K562 (cell line): ENCODE measurements at regions not wholly inside any gene's neighbourhood (a gene's known extent, or its start where the extent isn't known, plus 50 kb on each side); places are given as distances from the start of the nearest gene placed in this dataset.
A peak's percentile ranks its signal among the peaks of the same experiment; 100 is the strongest.

Experiments used
- ATAC-seq: fragments of 200-7000 bp; cut with Tn5 transposase; 3 replicates; pipeline ENCODE4 v1.9.1; 2020; ENCODE audit warnings: moderate library complexity
- BruUV-seq: library from RNA; stranded (reverse); fragments of 400-500 nt; replicated peaks from 2 replicates; lab custom pipeline; 2021; lab: Mats Ljungman, UMichigan
- CTCF ChIA-PET: fragments of 300-600 bp; formaldehyde crosslinking; extraction: SDS; loops from one replicate; lab custom pipeline; 2021; ENCODE audit warnings: low intra/inter-chr PET ratio; lab: Yijun Ruan, JAX
- POLR2A ChIA-PET: fragments of 300-600, 350-650 bp; sonication (Branson Sonifier 250); formaldehyde crosslinking; extraction: SDS; loops from one replicate; lab custom pipeline; 2021; ENCODE audit warnings: antibody characterized with exemption, inconsistent platforms; lab: Yijun Ruan, JAX
- DNase-seq, 4 experiments: peaks; one replicate each; pipeline versions ENCODE4 v3.0.0 to v3.0.0-alpha.2; 2011 to 2018; ENCODE audit warnings: low spot score in 3 of 4, mixed read lengths in 3 of 4; ENCODE audit errors: extremely low read depth in 1 of 4
- FAIRE-seq: peaks from 2 replicates; lab custom pipeline; 2011; peaks lifted over from hg19 to GRCh38; lab: Jason Lieb, UNC
- H2AFZ ChIP-seq: 2 replicates; pipeline ENCODE4 v1.6.0; 2011; ENCODE audit warnings: low read depth, low read length, control low read depth, inconsistent platforms
- H3K27ac ChIP-seq: fragments of 200-600 bp; 3 replicates; pipeline ENCODE4 v1.8.0; 2011; ENCODE audit warnings: low read depth, mild to moderate bottlenecking, control low read depth, inconsistent platforms, low read length, moderate library complexity, mixed read lengths; ENCODE audit errors: extremely low read depth
- H3K27me3 ChIP-seq, 2 experiments: fragments of 300-600 bp in 1 of 2; 2 replicates in 1 of 2; 3 replicates in 1 of 2; pipeline versions ENCODE4 v1.6.0 to v1.8.0; 2011; ENCODE audit warnings: inconsistent platforms in 2 of 2, low read length in 2 of 2, mild to moderate bottlenecking in 1 of 2, mixed read lengths in 1 of 2, moderate library complexity in 1 of 2; ENCODE audit not compliant: control insufficient read depth in 2 of 2, insufficient read depth in 2 of 2
- H3K36me3 ChIP-seq: fragments of 300-600 bp; 3 replicates; pipeline ENCODE4 v1.8.0; 2011; ENCODE audit warnings: mild to moderate bottlenecking, low read length, inconsistent platforms; ENCODE audit not compliant: control insufficient read depth, insufficient read depth
- H3K4me1 ChIP-seq, 2 experiments: fragments of 200-600 bp in 1 of 2; replicated peaks in 1 of 2; 2 replicates in 1 of 2; 3 replicates in 1 of 2; pipeline versions ENCODE4 v1.5.1 to v1.8.0; 2011; ENCODE audit warnings: inconsistent platforms in 2 of 2, low read length in 2 of 2, mild to moderate bottlenecking in 1 of 2, mixed read lengths in 1 of 2, moderate library complexity in 1 of 2; ENCODE audit not compliant: control insufficient read depth in 2 of 2, insufficient read depth in 2 of 2
- H3K4me2 ChIP-seq: 2 replicates; pipeline ENCODE4 v1.6.1; 2011; ENCODE audit warnings: low read length, control low read depth, inconsistent platforms, mixed read lengths; ENCODE audit not compliant: insufficient read depth
- H3K4me3 ChIP-seq: fragments of 200-600 bp; sonication (generic), shearing (Covaris generic); 2 replicates; pipeline ENCODE4 v1.5.1; 2016; ENCODE audit warnings: control low read depth, inconsistent platforms
- H3K79me2 ChIP-seq: fragments of 200-600 bp; 3 replicates; pipeline ENCODE4 v1.8.0; 2011; ENCODE audit warnings: low read length, inconsistent platforms; ENCODE audit not compliant: control insufficient read depth, insufficient read depth
- H3K9ac ChIP-seq, 2 experiments: 2 replicates each; pipeline versions ENCODE4 v1.6.0 to v1.6.1; 2011; ENCODE audit warnings: low read depth in 2 of 2, low read length in 2 of 2, control low read depth in 1 of 2, inconsistent platforms in 1 of 2, mild to moderate bottlenecking in 1 of 2, mixed read lengths in 1 of 2; ENCODE audit not compliant: insufficient read depth in 1 of 2
- H3K9me1 ChIP-seq: one replicate; pipeline ENCODE4 v1.6.0; 2011; ENCODE audit warnings: inconsistent platforms, mild to moderate bottlenecking, low read length, moderate library complexity; ENCODE audit not compliant: control insufficient read depth, insufficient read depth
- H3K9me3 ChIP-seq: replicated peaks from 2 replicates; pipeline ENCODE4 v1.5.1; 2011; ENCODE audit warnings: low read depth, low read length, inconsistent platforms; ENCODE audit not compliant: control insufficient read depth, insufficient read depth
- H4K20me1 ChIP-seq: replicated peaks from 2 replicates; pipeline ENCODE4 v1.6.1; 2011; ENCODE audit warnings: low read length, inconsistent platforms, mixed read lengths; ENCODE audit not compliant: control insufficient read depth, insufficient read depth
- CAMTA2 ChIP-seq: fragments of 250-450 bp; sonication (Bioruptor Pico); conservative IDR thresholded peaks from 2 replicates; pipeline ENCODE4 v1.5.1; 2022
- MTA3 ChIP-seq: fragments of 450-650 bp; formaldehyde crosslinking; IDR thresholded peaks from 2 replicates; pipeline ENCODE4 v1.6.1; 2017; ENCODE audit warnings: mild to moderate bottlenecking, borderline replicate concordance
- NR1H2 ChIP-seq: sonication (generic); formaldehyde crosslinking; IDR thresholded peaks from 2 replicates; pipeline ENCODE4 v1.4.0; 2020; ENCODE audit warnings: mild to moderate bottlenecking, missing genetic modification reagents
- NR2F6 ChIP-seq: fragments of 450-650 bp; formaldehyde crosslinking; IDR thresholded peaks from 2 replicates; pipeline ENCODE4 v1.4.0; 2020; ENCODE audit warnings: mild to moderate bottlenecking
- PHB ChIP-seq: fragments of 250-450 bp; sonication (Bioruptor Pico); IDR thresholded peaks from 2 replicates; pipeline ENCODE4 v1.5.0; 2021
- POLR2G ChIP-seq: fragments of 200-400 bp; formaldehyde crosslinking; IDR thresholded peaks from 2 replicates; pipeline ENCODE4 v1.6.1; 2017; ENCODE audit warnings: low read depth, mild to moderate bottlenecking, antibody characterized with exemption, low read length, moderate library complexity
- PURB ChIP-seq: sonication (generic); formaldehyde crosslinking; IDR thresholded peaks from 2 replicates; pipeline ENCODE4 v1.9.0; 2021; ENCODE audit warnings: low read depth, mild to moderate bottlenecking, missing genetic modification reagents
- RBM25 ChIP-seq: fragments of 200-400 bp; formaldehyde crosslinking; IDR thresholded peaks from 2 replicates; pipeline ENCODE4 v1.6.1; 2018; ENCODE audit warnings: low read length, low read depth, moderate library complexity; ENCODE audit not compliant: severe bottlenecking
- RFX1 ChIP-seq: fragments of 450-650 bp; IDR thresholded peaks from 2 replicates; pipeline ENCODE4 v1.6.1; 2016; ENCODE audit warnings: mild to moderate bottlenecking, moderate library complexity
- SRSF1 ChIP-seq: fragments of 200-400 bp; formaldehyde crosslinking; IDR thresholded peaks from 2 replicates; pipeline ENCODE4 v1.6.1; 2017; ENCODE audit warnings: mild to moderate bottlenecking, low read depth, low read length, moderate library complexity
- ZNF146 ChIP-seq: IDR thresholded peaks from one replicate; pipeline ENCODE4 v1.6.1; 2018; ENCODE audit warnings: missing compliant biosample characterization; ENCODE audit not compliant: unreplicated experiment
- ZNF766 ChIP-seq: fragments of 200-800 bp; sonication (Bioruptor generic); conservative IDR thresholded peaks from 2 replicates; pipeline ENCODE4 v1.6.1; 2016; ENCODE audit warnings: missing genetic modification characterization, missing compliant biosample characterization
- ZNF830 ChIP-seq: fragments of 250-450 bp; sonication (Bioruptor Pico); IDR thresholded peaks from 2 replicates; pipeline ENCODE4 v1.5.0; 2021; ENCODE audit warnings: mild to moderate bottlenecking
- ZSCAN29 ChIP-seq: fragments of 450-650 bp; IDR thresholded peaks from 2 replicates; pipeline ENCODE4 v1.6.1; 2017
- WGBS: fragments of 100-300 bp; shearing (Covaris generic); methylation state at CpG from one replicate; pipeline ENCODE4 v1.1.6; 2016; ENCODE audit warnings: low coverage, mixed read lengths; ENCODE audit not compliant: insufficient coverage; ENCODE audit errors: missing lambda C conversion rate; 5-methylcytosine and 5-hydroxymethylcytosine counted together
- in situ Hi-C: fragments of 300-500 bp; cut with MboI; formaldehyde crosslinking; loops from 4 replicates; pipeline ENCODE4 v1.15.0; 2018; ENCODE audit warnings: inconsistent platforms, mixed read lengths
- intact Hi-C: fragments of 100-400 bp; cut with micrococcal nuclease; formaldehyde crosslinking; loops from 2 replicates; pipeline ENCODE4 v1.14.2; 2022
- TF ChIP-seq, protein P1 (sequence below): fragments of 450-650 bp; IDR thresholded peaks from 2 replicates; pipeline ENCODE4 v1.7.0; 2016; ENCODE audit warnings: borderline replicate concordance
- TF ChIP-seq, protein P2 (sequence below): fragments of 250-450 bp; sonication (Bioruptor Pico); IDR thresholded peaks from 2 replicates; pipeline ENCODE4 v1.5.0; 2021
- TF ChIP-seq, protein P3 (sequence below): sonication (generic); formaldehyde crosslinking; IDR thresholded peaks from 2 replicates; pipeline ENCODE4 v1.8.0; 2022; ENCODE audit warnings: mild to moderate bottlenecking, missing genetic modification reagents

DNA sequence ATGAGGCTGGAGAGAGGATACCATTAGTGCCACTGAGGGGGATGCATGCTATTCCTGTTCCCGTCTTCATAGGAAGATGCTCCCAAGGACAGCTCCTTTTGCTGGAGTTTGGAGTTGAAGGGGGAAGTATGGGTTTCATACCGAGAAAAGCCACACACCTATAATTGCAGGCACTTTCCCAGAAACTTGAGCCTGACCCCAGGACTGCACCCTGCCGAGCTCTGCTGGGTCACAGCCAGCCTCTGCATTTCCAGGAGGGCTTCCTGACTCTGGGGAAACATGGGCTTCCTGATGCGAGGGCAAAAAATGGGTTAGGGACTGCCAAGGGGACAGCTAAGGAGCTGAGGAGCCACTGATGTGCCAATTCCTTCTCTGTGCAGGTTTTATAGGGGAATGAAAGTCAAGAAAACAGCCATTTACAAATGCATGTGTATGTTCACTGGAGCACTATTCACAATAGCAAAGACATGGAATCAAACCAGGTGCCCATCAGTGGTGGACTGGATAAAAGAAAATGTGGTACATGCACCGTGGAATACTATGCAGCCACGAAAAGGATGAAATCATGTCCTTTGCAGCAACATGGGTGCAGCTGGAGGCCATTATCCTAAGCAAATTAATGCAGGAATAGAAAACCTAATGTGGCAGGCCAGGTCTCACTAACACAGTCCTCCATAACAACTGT, 104.5 kb downstream of the ACAA2 start:
- BruUV-seq, result no TSS peak
- H3K36me3 ChIP-seq, result no peaks in the 10 kb centered on the region
- in situ Hi-C loops, result no loop called here
- no peak for ATAC-seq
- ChIA-PET POLR2A (no interaction called here), CTCF (no interaction called here)
- no peaks in the 10 kb centered on the region for H3K4me1 ChIP-seq
- 0% methylated on average over 4 of the region's 6 CpGs for WGBS
- no peaks in the 10 kb centered on the region for H3K79me2 ChIP-seq
- intact Hi-C loops, result no loop called here
- no peak overlapping the region for H2AFZ ChIP-seq
- no peak overlapping the region for H3K9ac ChIP-seq
- no peak overlapping the region for H3K27ac ChIP-seq
- H3K9me1 ChIP-seq, result no peaks in the 10 kb centered on the region
- no peaks in the 10 kb centered on the region for H3K27me3 ChIP-seq
- FAIRE-seq, result no peak
- H3K4me3 ChIP-seq, result no peak overlapping the region
- no peak for TF ChIP-seq PHB (CRISPR knock-in tag)
- no peak for TF ChIP-seq CAMTA2 (CRISPR knock-in tag)
- no peak for TF ChIP-seq MTA3
- TF ChIP-seq PURB (CRISPR knock-in tag), result no peak
- TF ChIP-seq RFX1, result no peak
- TF ChIP-seq SRSF1, result no peak
- TF ChIP-seq, protein P1, sequence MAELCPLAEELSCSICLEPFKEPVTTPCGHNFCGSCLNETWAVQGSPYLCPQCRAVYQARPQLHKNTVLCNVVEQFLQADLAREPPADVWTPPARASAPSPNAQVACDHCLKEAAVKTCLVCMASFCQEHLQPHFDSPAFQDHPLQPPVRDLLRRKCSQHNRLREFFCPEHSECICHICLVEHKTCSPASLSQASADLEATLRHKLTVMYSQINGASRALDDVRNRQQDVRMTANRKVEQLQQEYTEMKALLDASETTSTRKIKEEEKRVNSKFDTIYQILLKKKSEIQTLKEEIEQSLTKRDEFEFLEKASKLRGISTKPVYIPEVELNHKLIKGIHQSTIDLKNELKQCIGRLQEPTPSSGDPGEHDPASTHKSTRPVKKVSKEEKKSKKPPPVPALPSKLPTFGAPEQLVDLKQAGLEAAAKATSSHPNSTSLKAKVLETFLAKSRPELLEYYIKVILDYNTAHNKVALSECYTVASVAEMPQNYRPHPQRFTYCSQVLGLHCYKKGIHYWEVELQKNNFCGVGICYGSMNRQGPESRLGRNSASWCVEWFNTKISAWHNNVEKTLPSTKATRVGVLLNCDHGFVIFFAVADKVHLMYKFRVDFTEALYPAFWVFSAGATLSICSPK, result no peak
- no peak for TF ChIP-seq NR1H2
- TF ChIP-seq, protein P2, sequence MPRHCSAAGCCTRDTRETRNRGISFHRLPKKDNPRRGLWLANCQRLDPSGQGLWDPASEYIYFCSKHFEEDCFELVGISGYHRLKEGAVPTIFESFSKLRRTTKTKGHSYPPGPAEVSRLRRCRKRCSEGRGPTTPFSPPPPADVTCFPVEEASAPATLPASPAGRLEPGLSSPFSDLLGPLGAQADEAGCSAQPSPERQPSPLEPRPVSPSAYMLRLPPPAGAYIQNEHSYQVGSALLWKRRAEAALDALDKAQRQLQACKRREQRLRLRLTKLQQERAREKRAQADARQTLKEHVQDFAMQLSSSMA (CRISPR knock-in tag), result no peak
- no peak for TF ChIP-seq ZNF830
- TF ChIP-seq RBM25, result peak; percentile 18
- peak; percentile 62 for TF ChIP-seq ZNF146
- TF ChIP-seq POLR2G, result no peak
- no peak for TF ChIP-seq ZSCAN29
- TF ChIP-seq, protein P3, sequence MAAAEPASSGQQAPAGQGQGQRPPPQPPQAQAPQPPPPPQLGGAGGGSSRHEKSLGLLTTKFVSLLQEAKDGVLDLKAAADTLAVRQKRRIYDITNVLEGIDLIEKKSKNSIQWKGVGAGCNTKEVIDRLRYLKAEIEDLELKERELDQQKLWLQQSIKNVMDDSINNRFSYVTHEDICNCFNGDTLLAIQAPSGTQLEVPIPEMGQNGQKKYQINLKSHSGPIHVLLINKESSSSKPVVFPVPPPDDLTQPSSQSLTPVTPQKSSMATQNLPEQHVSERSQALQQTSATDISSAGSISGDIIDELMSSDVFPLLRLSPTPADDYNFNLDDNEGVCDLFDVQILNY (CRISPR knock-in tag), result no peak
- TF ChIP-seq ZNF766, result no peak
- TF ChIP-seq NR2F6 (CRISPR knock-in tag), result no peak
- DNase-seq, result no peak
- H3K4me2 ChIP-seq, result no peak overlapping the region
- H4K20me1 ChIP-seq, result no peaks in the 10 kb centered on the region
- H3K9me3 ChIP-seq, result no peaks in the 10 kb centered on the region
